ENCODE measurements at regions not wholly inside any gene's neighbourhood (a gene's known extent, or its start where the extent isn't known, plus 50 kb on each side); places are given as distances from the start of the nearest gene placed in this dataset.
"Not testable (repeated sequence)": the region's sequence is repeated elsewhere in the genome, so short reads cannot be mapped to it uniquely, and the experiment has no call there.

- not testable (repeated sequence) for DNase-seq
Observed at GRCh38 chr20:18876394-18876793, 62.8 kb downstream of the SCP2D1 start.

DNA sequence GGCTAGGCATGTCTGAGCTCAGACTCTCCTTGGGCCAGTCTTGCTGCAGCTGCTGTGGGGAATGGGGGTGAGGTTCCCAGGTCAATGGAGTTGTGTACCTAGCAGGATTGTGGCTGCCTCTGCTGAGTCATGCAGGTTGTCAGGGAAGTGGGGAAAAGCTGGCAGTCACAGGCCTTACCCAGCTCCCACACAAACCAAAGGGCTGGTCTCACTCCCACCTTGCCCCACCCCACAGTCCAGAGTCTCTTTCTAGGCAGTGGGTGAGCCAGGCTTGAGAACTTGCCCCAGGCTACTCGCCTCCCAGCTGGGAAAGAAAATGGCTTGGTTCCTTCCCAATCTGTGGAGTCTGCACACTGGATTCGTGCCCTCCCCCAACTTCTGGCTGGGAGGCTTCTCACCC, 65.7 kb downstream of the SCP2D1 start:
- peak; percentile 41 for DNase-seq

- no peak for DNase-seq
Observed at GRCh38 chr20:18886756-18887155, 73.2 kb downstream of the SCP2D1 start.

DNA sequence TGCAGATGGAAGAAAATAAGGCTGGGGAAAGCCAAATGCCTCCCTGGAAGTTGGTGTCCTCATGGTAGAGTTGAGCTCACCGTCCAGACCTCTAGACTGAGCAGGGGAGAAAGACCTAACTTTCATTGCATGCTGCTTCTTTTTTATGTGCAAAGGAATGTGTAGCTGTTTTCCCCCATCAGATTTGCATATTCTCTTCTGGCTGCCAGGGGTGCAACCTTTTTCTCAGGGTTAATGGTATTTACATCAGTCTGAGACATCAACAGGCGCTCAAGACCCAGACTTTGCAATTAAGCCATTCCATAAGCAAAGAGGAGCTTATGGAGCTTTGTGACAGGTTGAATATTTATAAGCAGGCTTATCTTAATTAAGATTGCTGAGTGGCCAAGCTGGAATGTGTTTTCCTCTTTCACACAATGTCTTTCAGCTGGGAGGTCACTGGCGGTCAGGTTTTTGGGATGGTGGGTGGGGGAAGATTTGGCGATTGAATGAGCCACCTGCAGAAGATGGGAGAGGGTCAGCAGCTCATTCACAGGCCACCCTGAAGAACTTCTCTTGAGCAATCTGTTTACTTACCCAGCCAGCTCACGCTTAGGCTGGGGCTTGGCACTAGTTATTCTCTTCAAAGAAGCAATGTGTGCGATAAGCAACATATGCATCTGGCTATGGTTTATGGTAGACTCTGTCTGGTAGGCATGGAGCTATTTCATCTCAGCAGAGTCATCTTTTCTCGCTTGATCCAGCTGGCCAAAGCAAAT, 88.6 kb downstream of the SCP2D1 start:
- no peak for DNase-seq

DNA sequence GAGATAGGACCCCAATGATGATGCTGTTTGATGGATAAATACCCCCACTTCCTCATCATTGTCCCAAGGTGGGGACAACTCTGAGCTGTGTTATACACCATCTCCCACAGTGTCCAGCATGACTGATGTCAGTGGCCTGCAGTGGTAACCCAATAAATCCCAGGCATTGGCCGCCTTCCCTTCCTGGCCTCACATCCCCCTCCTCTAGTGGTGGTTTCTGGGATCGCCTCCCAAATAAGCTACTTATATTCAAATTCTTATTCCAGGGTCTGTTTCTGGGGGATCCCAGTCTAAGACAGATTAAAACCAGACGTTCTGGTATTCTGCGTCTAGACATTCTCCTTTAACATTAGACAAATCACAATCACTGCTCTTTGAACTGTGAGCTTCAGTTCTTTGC, 90.6 kb downstream of the SCP2D1 start:
- DNase-seq, result no peak

GRCh38 chr20:18904624-18905023, 91.0 kb downstream of the SCP2D1 start:
- peak; percentile 52 for DNase-seq

DNA sequence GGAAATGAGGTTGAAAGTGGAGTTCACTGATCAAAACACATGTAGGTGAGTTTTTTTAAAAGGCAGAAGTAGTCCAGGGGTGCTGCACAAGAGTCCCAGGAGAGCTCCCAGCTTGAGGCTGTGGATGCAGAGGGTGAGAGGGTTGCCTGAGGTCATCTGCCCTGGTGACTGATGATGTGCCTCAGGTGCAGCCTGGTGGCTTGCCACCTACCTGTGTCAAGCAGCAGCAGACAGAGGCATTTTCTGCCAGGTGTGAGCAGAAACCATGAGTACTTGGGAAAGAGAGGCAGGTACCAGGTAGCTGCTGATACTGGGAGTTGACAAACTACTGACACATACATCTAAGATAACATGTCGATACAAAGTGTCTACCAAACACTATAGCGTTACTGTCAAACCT, 92.5 kb downstream of the SCP2D1 start:
- DNase-seq, result no peak

DNA sequence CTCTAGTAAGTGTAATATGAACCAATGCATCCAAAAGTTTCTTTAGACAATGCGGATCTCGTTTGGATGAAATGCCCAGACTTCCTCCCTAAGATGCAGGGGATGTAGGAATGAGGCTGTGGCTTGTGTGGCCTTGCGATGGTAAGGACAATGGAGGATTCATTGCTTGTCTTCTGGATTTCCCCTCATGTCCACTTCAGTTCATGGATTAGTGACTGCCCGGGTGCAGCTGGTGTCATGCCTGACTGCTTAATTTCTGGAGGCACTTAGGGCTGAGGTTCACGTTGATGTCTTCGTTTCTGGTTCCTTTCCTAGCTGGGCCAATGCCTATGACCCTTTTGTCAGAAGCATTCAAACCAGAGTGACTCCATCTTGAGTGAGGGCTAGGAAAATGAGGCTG, 93.8 kb downstream of the SCP2D1 start:
- DNase-seq, result no peak

DNA sequence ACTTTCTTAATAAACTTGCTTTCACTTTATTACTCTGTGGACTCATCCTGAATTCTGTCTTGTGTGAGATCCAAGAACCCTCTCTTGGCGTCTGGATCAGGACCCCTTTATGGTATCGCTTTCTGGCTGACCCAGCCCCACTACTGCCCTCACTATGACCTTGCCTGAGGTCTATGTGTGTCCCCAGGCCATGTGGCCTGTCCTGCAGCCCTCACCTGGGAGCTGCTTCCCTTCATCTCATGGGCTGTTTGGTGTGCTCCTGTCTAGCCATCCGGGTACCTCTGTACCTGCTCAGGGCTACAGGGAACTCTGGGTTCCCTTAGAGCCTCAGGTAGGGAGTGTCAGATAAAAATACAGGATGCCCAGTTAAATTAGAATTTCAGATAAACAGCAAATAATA, 94.5 kb downstream of the SCP2D1 start:
- no peak for DNase-seq

DNA sequence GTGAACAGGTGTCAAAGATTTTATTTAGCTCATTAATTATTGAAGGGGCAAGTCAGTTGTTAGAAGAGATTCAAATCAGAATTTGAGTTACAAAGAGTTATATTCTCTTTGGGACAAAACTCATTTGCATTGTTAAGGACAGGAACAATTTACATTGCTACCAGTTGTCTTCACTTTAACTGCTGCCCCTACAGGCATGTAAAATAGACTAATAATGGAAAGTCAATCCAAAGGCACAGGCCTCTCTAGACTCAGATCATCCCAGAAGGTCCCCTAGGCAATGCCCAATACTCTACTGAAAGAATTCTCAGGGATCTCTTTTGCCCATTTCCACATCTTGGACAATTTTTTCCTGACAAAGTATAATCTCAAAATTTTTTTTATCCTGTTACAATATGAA, 95.7 kb downstream of the SCP2D1 start:
- DNase-seq, result no peak

DNA sequence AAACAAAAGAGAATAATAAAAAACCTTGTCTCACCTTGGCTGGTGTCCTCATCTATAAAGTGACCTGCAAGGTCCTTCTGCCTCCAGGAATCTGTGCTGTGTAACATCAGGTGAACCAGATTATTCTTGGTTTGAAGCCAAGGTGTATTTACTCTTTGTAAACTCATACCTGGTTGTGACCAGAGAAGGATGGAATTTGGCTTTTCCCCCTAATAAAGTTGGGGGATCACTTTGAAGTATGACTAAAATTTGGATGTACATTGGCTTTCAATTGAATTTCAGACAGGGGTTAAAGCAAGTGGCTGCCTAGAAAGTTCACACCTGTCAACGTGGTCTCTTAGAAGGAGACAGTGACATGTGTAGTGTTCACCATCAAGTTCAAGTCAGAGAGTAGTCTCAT, 100.1 kb downstream of the SCP2D1 start:
- no peak for DNase-seq

GRCh38 chr20:18914796-18915195, 101.2 kb downstream of the SCP2D1 start:
- DNase-seq, result no peak

DNA sequence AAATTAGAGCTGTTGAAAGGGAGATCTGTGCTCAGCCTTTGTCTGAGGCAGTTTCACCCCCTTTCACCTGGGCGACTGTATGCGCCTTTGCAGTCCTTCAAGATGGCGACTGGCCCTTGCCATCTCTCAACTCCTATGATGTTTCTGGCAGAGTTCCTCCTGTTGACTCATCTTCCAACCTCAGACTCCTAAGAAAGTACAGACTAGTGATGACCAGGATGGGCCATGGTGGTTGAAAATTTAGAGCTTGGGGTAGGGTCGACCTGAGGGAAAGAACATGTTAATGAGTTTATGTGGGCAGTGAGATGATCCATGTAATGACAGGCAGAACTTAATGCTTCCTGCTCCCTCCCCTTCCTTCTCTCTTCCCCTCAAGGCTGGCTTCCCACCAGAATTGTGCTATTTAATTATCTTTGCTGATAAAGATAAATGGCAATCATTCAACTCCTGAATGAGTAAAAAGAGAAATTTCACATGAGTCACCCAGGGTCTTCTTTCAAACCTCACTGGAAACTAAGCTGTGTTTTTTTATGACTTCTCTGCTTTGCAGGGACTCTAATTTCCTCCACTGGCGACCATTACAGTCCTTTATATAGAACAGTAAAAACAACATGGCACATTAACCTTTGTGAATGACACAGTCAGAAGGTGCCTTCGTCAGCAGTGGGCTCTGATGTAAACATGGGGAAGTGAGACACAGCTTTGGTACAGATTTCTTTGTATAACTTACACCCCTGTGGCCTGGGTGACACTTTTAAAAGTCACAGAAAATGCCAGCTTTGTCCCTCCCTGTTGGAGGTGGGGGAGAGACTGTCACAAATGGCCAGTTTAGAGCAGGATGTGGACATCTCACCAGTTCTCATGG, 103.5 kb downstream of the SCP2D1 start:
- peak; percentile 72 for DNase-seq

DNA sequence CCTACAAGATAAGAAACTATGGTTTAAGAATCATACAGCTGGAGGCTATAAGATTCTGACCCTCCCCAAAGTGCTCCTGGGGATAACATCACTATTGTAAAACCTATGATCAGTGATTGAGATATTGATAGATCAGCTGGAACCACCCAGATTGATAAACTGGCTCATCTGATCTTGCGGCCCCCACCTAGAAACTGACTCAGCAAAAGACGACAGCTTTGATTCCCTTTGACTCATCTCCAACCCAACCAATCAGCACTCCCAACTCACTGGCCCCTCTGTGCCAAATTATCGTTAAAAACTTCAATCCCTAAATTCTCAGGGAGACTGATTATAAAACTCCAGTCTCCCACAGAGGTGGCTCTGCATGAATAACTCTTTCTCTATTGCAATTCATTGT, 106.4 kb downstream of the SCP2D1 start:
- DNase-seq, result no peak

GRCh38 chr20:18921291-18921690, 107.7 kb downstream of the SCP2D1 start:
- no peak for DNase-seq

- DNase-seq, result no peak
Observed at GRCh38 chr20:18922251-18922650, 108.7 kb downstream of the SCP2D1 start.

DNA sequence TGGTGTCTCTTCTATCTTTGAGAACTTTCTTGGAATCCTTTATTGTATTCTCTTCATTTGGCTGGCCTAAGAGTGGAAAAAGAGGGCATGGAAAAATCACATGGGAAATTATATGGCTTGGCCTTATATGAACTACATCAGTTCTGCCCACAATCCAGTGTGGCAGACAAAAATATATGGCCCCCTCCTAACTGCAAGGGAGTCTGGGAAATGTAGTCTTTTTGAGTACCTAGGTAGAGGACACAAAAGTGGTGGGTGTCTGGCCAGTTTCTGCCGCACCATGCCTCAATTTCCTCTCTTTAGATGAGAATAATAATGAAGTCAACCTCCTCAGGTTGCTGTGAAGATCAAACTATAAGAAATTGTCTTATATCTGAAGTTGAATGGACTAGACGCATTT, 109.3 kb downstream of the SCP2D1 start:
- DNase-seq, result no peak

DNA sequence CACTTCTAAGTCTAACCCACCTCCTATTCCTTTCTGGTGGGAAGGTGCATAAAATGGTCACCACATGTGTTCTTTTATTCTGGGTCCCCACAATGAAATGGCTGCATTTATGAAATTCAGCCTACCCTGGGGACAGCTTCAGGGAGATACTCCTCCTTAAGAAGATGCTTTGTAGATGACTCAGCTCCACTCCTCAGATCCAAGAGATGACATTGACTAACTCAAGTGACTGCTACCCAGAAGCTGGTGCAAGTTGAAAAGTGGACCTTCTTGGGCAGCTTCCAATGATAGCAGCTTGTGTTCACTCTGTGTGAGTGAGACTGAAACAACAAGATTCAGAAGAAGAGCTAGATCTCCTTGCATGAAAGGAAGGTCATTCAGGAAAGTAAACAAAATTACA, 113.4 kb downstream of the SCP2D1 start:
- no peak for DNase-seq

- DNase-seq, result peak; percentile 80
Observed at GRCh38 chr20:18928626-18929025, 115.0 kb downstream of the SCP2D1 start.

DNA sequence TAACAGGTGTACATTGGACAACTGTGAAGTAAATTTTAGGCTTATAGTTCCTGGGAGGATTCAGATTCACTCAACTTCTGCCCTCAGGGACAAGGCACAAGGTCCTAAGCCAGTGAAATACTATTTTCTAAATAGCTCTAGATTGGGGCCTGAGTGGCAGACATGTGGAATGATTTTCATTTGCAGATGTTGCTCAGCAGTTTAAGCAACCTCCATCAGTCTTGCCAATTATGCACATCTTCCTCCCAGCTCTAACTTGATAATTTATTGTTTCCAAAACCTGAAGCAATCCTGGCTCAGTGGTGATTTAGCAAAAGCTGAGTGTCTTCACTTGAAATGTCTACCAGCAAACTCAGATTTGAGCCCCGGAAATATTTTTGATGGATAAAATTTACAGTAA, 116.2 kb downstream of the SCP2D1 start:
- no peak for DNase-seq

DNA sequence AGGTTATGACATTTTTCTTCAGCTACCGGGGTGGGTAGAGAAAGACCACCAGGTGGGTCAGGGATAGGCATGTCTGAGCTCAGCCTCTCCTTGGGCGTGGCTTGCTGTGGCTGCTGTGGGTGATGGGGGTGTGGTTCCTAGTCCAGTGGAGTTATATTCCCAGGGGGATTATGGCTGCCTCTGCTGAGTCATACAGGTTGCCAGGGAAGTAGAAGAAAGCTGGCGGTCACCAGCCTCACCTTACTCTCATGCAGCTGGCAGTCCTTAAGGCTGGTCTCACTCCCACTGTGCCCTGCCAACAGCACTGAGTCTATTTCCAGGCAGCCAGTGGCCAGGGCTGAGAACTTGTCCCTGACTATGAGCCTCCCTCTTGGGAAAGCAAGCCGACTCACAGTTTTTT, 130.0 kb downstream of the SCP2D1 start:
- DNase-seq, result peak; percentile 63

GRCh38 chr20:18956890-18957289, 143.3 kb downstream of the SCP2D1 start:
- no peak for DNase-seq

GRCh38 chr20:18957328-18957727, 143.7 kb downstream of the SCP2D1 start:
- no peak for DNase-seq

- no peak for DNase-seq
Observed at GRCh38 chr20:18971121-18971520, 157.5 kb downstream of the SCP2D1 start.

All from NCI-H69 (cell line).